PC-3 (cell line): ENCODE measurements at regions not wholly inside any gene's neighbourhood (a gene's known extent, or its start where the extent isn't known, plus 50 kb on each side); places are given as distances from the start of the nearest gene placed in this dataset.

Source experiments
- CTCF ChIP-seq: fragments of 300-600 bp; sonication (generic); conservative IDR thresholded peaks from 2 replicates; pipeline ENCODE4 v1.5.1; 2017; ENCODE audit warnings: antibody characterized with exemption, low read depth, mild to moderate bottlenecking, low read length
- EZH2 ChIP-seq: fragments of 300-600 bp; sonication (generic); IDR thresholded peaks from one replicate; pipeline ENCODE4 v1.6.1; 2017; ENCODE audit warnings: antibody characterized with exemption, mild to moderate bottlenecking, low read length; ENCODE audit not compliant: unreplicated experiment
- EZH2phosphoT487 ChIP-seq: fragments of 300-600 bp; sonication (generic); IDR thresholded peaks from 2 replicates; pipeline ENCODE4 v1.6.1; 2018; ENCODE audit warnings: mild to moderate bottlenecking, antibody characterized with exemption, low read length, borderline replicate concordance

DNA sequence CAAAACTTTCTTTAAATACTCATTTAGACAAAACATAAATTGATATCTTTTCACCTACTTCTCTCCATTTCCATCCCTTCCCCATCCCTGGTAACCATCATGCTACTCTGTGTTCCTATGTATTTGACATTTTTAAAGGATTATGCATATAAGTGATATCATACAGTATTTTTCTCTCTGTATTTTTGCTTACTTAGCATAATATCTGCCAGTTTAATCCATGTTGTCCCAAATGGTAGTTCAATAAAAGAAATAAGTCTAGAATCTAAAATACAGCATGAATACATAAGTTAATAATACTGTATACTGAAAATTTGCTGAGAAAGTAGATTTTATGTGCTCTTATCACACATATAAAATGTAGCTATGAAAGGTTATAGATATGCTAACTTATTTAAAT, 190.3 kb upstream of the NAV3 start:
- TF ChIP-seq CTCF (no peak), EZH2phosphoT487 (no peak), EZH2 (no peak)
